ENCODE measurements at regions not wholly inside any gene's neighbourhood (a gene's known extent, or its start where the extent isn't known, plus 50 kb on each side); places are given as distances from the start of the nearest gene placed in this dataset.

DNA sequence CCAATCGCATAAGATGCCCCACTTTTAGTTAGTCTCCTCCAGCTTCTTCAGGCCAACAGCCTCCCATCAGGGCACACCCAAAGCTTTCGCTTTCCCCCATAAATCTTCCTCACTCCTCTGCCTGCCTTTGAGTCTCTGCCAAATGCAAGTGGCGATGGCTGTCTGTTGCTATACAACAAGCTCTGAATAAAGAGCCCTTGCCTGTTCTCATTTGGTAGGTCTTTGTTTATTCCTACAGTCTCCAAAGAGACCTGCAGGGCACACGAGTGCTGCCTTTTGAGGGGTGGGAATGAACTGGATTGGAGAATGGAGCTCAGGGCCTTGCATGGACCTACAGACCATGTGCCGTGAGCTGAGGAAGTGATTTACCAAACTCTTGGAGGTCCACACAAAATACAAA is 52.2 kb upstream of the SOD3 start:
- H3K4me1 ChIP-seq (ENCODE audit: insufficient read depth, low read length), result peaks cover 2% of the 10 kb centered on the region; the same call in 1 of the 2 replicates
- Mint-ChIP-seq H3K4me1 (peaks cover 26 to 32% of the 10 kb centered on the region in 2 experiments), H3K9me3 (peaks cover 7 to 9% of the 10 kb centered on the region in 2 experiments), H3K36me3 (ENCODE audit: insufficient read depth in 1 of 3, low read depth in 3 of 3) (peaks cover 4 to 5% (median 4%) of the 10 kb centered on the region in 3 experiments), H3K4me3 (no peak overlapping the region), H3K27me3 (ENCODE audit: low read depth) (no peaks in the 10 kb centered on the region; the same call in 1 of the 2 replicates), H3K27ac (peak overlapping the region in 1 of 3 experiments; percentile 11; a peak in 1 of 7 replicates)
- WGBS (ENCODE audit: extremely low coverage, insufficient read length, low lambda C conversion rate), result no CpG with 5 or more reads among the region's 5 CpGs
- no peak overlapping the region for H3K4me2 ChIP-seq (ENCODE audit: insufficient read depth, insufficient read length, low read length)
- H4K8ac ChIP-seq (replicated peaks; ENCODE audit: insufficient read length, low read depth, low read length), result no peak overlapping the region
- no peak overlapping the region for H4K91ac ChIP-seq (ENCODE audit: insufficient read length, low read depth, low read length)
- H4K5ac ChIP-seq (ENCODE audit: insufficient read length, low read depth, low read length), result no peak overlapping the region
- no peak overlapping the region for H3K9ac ChIP-seq (ENCODE audit: extremely low read depth, insufficient read length, low read length)
- DNase-seq, result no peak
- no peak overlapping the region for H2BK120ac ChIP-seq (ENCODE audit: low read depth, low read length, poor library complexity, severe bottlenecking)
- no peak overlapping the region for H3K18ac ChIP-seq (ENCODE audit: insufficient read length, low read depth, low read length)
- H3K14ac ChIP-seq (ENCODE audit: insufficient read depth, low read length), result no peak overlapping the region
- no peak overlapping the region for H2AFZ ChIP-seq (ENCODE audit: low read length)
- no peak overlapping the region for H3K27ac ChIP-seq (ENCODE audit: insufficient read length, low read depth, low read length)
- no peaks in the 10 kb centered on the region for H4K20me1 ChIP-seq (ENCODE audit: control insufficient read depth, insufficient read depth, insufficient read length)
- no peaks in the 10 kb centered on the region for H3K79me2 ChIP-seq (ENCODE audit: insufficient read depth, low read length)
- no peak overlapping the region for H3K23ac ChIP-seq (ENCODE audit: insufficient read length, low read depth, low read length)
- H3K79me1 ChIP-seq (ENCODE audit: insufficient read depth, low read depth, low read length, poor library complexity, severe bottlenecking), result no peaks in the 10 kb centered on the region
- H2BK5ac ChIP-seq (ENCODE audit: insufficient read length, low read length), result no peak overlapping the region
- H2AK5ac ChIP-seq (ENCODE audit: insufficient read length, low read length), result no peak overlapping the region
- no peaks in the 10 kb centered on the region for H3K27me3 ChIP-seq (ENCODE audit: insufficient read depth, low read length)
- H3T11ph ChIP-seq (ENCODE audit: low read length), result no peak overlapping the region
- H2BK15ac ChIP-seq (ENCODE audit: low read depth, low read length), result no peak overlapping the region
- no peak overlapping the region for H2BK20ac ChIP-seq (ENCODE audit: low read depth, low read length, poor library complexity, severe bottlenecking)
- no peak overlapping the region for H2BK12ac ChIP-seq (ENCODE audit: insufficient read length, low read depth, low read length)
- TF ChIP-seq, protein P1, sequence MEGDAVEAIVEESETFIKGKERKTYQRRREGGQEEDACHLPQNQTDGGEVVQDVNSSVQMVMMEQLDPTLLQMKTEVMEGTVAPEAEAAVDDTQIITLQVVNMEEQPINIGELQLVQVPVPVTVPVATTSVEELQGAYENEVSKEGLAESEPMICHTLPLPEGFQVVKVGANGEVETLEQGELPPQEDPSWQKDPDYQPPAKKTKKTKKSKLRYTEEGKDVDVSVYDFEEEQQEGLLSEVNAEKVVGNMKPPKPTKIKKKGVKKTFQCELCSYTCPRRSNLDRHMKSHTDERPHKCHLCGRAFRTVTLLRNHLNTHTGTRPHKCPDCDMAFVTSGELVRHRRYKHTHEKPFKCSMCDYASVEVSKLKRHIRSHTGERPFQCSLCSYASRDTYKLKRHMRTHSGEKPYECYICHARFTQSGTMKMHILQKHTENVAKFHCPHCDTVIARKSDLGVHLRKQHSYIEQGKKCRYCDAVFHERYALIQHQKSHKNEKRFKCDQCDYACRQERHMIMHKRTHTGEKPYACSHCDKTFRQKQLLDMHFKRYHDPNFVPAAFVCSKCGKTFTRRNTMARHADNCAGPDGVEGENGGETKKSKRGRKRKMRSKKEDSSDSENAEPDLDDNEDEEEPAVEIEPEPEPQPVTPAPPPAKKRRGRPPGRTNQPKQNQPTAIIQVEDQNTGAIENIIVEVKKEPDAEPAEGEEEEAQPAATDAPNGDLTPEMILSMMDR (conservative IDR thresholded peaks at IDR 0.05), result no peak
- peaks cover under 1% of the 10 kb centered on the region for H3K9me3 ChIP-seq (ENCODE audit: control insufficient read depth, low read depth, low read length)
- no peaks in the 10 kb centered on the region for H3K23me2 ChIP-seq (ENCODE audit: insufficient read length, low read depth, low read length, poor library complexity, severe bottlenecking)
- no peak overlapping the region for H3K56ac ChIP-seq (ENCODE audit: insufficient read length, low read depth, low read length)
- H3K4ac ChIP-seq (ENCODE audit: low read depth, low read length), result no peak overlapping the region

Data from H9 (cell line).